Fibroblast of mammary gland (primary cell): ENCODE measurements at regions not wholly inside any gene's neighbourhood (a gene's known extent, or its start where the extent isn't known, plus 50 kb on each side); places are given as distances from the start of the nearest gene placed in this dataset.
A peak's percentile ranks its signal among the peaks of the same experiment; 100 is the strongest.

Experiments used
- DNase-seq: peaks from one replicate; pipeline ENCODE4 v3.0.0-alpha.2; 2010; ENCODE audit warnings: low read depth
- H3K4me3 ChIP-seq: 2 replicates; pipeline ENCODE4 v1.5.1; 2011; ENCODE audit warnings: low read depth, mild to moderate bottlenecking, low read length, moderate library complexity; ENCODE audit not compliant: control insufficient read depth
- TF ChIP-seq, protein P1 (sequence below): conservative IDR thresholded peaks from 2 replicates; pipeline ENCODE4 v1.5.1; 2011; ENCODE audit warnings: low read depth, low read length, inconsistent platforms; ENCODE audit not compliant: control insufficient read depth, insufficient read depth

DNA sequence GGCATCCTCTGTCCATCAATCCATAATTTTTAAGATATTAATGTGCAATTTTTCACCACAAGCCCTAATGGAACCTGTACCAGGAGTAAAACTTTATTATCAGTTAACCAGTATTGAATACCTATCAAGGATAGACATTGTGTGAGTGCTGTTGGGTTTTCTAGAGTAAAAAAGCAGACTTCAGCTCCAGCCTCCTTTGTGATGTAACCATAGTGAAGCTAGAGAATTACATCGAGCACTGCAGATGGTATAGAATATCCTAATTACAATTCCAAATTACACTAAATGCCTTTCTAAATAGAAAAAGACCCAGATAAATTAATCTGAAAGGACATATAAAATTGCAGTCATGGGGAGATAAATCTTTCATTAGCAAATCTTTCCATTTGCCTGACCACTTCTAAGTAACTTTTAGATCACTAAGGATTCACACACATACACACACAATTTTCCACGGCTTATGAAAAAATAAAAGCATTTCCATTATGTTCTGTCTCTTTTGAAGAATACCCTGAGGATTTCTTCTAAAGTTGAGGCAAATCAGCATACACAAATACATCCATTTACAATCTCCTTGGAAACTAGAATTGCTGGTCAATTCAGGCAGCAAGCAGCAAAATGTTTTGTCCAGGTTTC, 117.1 kb upstream of the TANK start:
- no peak for DNase-seq
- H3K4me3 ChIP-seq, result no peak overlapping the region
- TF ChIP-seq, protein P1, sequence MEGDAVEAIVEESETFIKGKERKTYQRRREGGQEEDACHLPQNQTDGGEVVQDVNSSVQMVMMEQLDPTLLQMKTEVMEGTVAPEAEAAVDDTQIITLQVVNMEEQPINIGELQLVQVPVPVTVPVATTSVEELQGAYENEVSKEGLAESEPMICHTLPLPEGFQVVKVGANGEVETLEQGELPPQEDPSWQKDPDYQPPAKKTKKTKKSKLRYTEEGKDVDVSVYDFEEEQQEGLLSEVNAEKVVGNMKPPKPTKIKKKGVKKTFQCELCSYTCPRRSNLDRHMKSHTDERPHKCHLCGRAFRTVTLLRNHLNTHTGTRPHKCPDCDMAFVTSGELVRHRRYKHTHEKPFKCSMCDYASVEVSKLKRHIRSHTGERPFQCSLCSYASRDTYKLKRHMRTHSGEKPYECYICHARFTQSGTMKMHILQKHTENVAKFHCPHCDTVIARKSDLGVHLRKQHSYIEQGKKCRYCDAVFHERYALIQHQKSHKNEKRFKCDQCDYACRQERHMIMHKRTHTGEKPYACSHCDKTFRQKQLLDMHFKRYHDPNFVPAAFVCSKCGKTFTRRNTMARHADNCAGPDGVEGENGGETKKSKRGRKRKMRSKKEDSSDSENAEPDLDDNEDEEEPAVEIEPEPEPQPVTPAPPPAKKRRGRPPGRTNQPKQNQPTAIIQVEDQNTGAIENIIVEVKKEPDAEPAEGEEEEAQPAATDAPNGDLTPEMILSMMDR, result no peak

DNA sequence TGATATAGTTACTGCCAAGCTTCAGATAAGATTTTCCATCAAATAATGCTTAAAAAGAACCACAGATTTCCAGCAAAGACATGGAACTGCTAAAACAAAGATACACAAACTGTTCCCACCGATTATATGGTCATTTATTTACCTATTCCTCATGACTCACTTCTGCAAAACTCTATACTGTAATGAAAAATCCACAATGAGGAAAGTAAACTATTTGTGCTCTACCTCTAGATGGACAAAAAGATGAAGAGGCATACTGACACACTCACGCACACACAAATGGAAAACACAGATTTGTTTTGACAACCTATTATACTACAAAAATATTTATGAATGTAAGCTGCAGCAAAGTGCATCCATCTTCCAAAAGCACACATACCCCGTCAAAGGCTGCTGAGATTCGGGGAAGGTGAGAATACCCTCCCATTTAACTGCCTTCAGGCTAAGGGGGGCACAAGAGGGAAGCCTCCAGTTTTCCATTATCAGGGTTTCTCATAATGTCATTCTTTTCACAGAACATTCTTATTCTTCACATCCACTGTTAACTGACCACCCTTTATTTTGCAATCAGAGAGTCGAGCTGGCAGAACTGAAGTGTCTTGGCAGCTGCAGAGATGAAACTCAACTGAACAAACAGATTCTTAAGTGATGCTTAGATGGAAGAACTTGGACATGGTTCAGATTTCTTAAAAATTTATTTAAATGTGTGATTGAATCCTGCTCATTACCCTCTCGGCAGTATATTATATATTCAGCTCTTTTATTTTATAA, 115.9 kb upstream of the TANK start:
- no peak overlapping the region for H3K4me3 ChIP-seq
- DNase-seq, result peak; percentile 72
- TF ChIP-seq, protein P1, result no peak

DNA sequence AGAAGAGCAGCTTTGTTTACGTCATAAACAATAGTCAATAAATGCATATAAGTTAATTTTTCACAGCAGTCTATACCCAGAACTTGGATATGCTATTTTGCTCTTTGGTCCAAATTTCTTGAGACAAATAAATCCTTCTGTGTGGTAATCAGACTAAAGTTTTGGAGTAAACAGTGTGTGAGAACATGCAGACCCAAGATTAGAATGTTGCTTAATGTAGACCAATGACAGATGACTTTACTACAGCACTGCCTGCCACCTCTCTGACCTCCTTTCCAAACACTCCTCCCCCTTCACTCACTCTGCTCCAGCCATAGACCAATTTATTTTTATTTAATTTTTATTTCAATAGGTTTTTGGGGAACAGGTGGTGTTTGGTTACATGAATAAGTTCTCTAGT, 115.3 kb upstream of the TANK start:
- DNase-seq, result peak; percentile 48
- TF ChIP-seq, protein P1, result no peak
- no peak overlapping the region for H3K4me3 ChIP-seq

DNA sequence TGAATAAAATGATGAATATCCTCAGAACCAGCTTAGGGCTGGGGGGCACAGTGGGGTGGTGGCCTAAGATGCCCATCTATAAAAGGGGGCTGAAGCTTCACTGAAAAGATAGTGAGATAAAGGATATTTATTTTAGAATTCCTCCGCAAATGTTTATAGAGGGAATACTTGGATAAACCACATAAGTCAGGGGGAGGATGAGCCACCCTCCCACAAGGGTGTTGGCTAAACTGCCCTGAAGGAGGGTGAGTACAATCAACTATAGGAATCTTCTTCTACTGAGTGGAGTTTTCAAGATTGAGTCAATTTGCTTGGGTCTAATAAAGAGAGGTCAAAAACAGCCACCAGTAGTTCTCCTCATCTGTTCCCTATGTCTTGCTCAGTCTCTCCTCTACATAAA, 114.5 kb upstream of the TANK start:
- TF ChIP-seq, protein P1, result no peak
- DNase-seq, result peak; percentile 68
- H3K4me3 ChIP-seq, result no peak overlapping the region

DNA sequence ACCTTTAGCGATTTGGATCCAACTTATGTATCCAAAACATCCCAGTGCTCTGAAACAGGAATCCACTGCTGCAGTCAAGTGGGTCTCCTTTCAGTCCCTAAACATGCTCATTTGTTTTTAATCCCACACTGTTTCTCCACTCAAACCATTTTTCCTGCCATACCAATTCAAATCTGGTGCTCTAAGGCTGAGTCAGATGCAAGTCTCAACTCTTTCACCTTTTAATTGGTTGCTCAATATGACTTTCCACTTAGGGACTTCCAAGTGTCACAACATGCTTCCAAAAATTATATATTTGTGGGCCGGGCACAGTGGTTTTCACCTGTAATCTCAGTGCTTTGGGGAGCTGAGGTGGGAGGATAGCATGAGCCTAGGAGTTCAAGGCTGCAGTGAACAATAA, 113.4 kb upstream of the TANK start:
- no peak overlapping the region for H3K4me3 ChIP-seq
- TF ChIP-seq, protein P1, result no peak
- peak; percentile 46 for DNase-seq

DNA sequence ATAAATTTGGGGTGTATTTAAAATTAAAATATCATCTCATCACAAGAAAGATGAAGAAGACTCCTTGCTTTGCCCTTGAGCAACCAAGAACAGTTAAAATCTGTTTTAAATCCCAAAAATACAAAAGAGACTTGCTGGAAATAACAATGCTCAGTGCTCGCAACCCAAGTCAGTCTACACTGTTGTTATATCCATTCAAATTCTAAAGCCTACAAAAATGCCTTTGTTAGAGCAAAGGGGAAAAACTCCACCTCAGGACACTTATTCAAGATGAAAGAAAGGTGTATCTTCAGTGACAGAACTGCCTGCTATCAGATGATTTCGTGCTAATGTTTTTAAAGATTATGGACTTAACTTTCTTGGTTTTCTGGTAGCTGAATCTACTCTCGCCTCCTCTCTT, 111.9 kb upstream of the TANK start:
- TF ChIP-seq, protein P1, result no peak
- no peak for DNase-seq
- no peak overlapping the region for H3K4me3 ChIP-seq
